Colonic mucosa (tissue), 4 donors: ENCODE measurements at regions not wholly inside any gene's neighbourhood (a gene's known extent, or its start where the extent isn't known, plus 50 kb on each side); places are given as distances from the start of the nearest gene placed in this dataset.

ENCODE experiments used
- DNase-seq: peaks from one replicate; pipeline ENCODE4 v3.0.0-alpha.2; 2020
- H3K27ac ChIP-seq: fragments of 200-600 bp; one replicate; pipeline ENCODE4 v1.8.0; 2021
- H3K27me3 ChIP-seq: fragments of 200-600 bp; one replicate; pipeline ENCODE4 v1.8.0; 2021
- H3K36me3 ChIP-seq: fragments of 200-600 bp; one replicate; pipeline ENCODE4 v1.8.0; 2021
- H3K4me1 ChIP-seq: fragments of 200-600 bp; one replicate; pipeline ENCODE4 v1.8.0; 2021; ENCODE audit warnings: mild to moderate bottlenecking
- H3K4me3 ChIP-seq: fragments of 200-600 bp; one replicate; pipeline ENCODE4 v1.8.0; 2021
- H3K9ac ChIP-seq, 2 donors: one replicate each; pipeline ENCODE4 v1.7.0; 2013; ENCODE audit warnings: control low read depth in 2 of 2, low read depth in 2 of 2, low read length in 2 of 2
- H3K9me3 ChIP-seq: fragments of 200-600 bp; one replicate; pipeline ENCODE4 v1.8.0; 2021
- intact Hi-C: fragments of 100-400 bp; cut with DNase I; formaldehyde crosslinking; loops from one replicate; pipeline ENCODE4 v1.14.1; 2022
- TF ChIP-seq, protein P1 (sequence below): fragments of 200-600 bp; IDR thresholded peaks from one replicate; pipeline ENCODE4 v1.8.0; 2022; ENCODE audit warnings: antibody characterized with exemption, mild to moderate bottlenecking
- donor health status: healthy.
- donor health status: DM: no; HTN: no; CAD: no.
- donor health status: DM: no; HTN: no; CAD: no.

DNA sequence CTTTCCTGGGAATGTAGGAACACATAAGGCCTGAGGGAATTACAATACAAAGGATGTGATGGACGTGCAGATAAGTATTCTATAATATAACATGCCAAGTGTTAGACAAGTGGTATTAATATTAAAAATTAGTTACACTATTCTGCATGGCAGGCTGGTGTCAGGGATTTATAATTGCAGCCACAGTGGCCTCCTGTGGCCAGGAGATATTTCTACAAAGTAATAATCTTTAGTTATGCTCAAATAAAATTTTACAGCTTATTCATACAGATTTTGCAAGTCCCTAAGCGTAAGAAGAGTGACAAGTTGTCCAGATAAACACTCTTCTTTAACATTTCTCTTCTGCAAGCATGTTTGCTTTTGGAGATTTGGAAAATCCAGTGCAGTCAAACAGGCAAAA lies 90.4 kb upstream of the CBLN2 start:
- Histone ChIP-seq H3K4me1 (no peaks in the 10 kb centered on the region), H3K9me3 (no peaks in the 10 kb centered on the region), H3K27ac (no peak overlapping the region), H3K4me3 (no peak overlapping the region), H3K27me3 (no peaks in the 10 kb centered on the region), H3K36me3 (no peaks in the 10 kb centered on the region), H3K9ac (no peak overlapping the region)
- TF ChIP-seq, protein P1, sequence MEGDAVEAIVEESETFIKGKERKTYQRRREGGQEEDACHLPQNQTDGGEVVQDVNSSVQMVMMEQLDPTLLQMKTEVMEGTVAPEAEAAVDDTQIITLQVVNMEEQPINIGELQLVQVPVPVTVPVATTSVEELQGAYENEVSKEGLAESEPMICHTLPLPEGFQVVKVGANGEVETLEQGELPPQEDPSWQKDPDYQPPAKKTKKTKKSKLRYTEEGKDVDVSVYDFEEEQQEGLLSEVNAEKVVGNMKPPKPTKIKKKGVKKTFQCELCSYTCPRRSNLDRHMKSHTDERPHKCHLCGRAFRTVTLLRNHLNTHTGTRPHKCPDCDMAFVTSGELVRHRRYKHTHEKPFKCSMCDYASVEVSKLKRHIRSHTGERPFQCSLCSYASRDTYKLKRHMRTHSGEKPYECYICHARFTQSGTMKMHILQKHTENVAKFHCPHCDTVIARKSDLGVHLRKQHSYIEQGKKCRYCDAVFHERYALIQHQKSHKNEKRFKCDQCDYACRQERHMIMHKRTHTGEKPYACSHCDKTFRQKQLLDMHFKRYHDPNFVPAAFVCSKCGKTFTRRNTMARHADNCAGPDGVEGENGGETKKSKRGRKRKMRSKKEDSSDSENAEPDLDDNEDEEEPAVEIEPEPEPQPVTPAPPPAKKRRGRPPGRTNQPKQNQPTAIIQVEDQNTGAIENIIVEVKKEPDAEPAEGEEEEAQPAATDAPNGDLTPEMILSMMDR = no peak
- no peak for DNase-seq
- intact Hi-C loops = no loop called here

DNA sequence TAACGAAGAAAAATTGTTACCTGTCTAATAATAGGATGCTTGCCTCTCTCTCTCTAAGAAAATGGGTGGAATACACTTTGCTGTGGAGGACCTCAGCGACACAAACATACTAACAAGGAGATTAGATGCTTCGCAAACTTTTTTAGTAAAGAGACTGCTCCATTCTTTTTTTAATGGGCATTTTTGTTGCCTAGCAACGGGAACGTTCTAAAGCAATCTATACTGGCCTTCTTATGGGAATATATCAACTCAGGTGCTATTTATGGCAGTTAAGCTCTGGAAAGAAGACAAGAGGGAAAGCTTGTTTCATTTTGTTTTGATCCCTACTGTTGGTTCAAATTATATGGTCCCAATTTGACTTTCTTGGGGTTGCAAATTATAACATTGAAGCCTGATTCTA lies 86.8 kb upstream of the CBLN2 start:
- Histone ChIP-seq H3K27me3 (no peaks in the 10 kb centered on the region), H3K4me3 (no peak overlapping the region), H3K9me3 (no peaks in the 10 kb centered on the region), H3K9ac (no peak overlapping the region), H3K36me3 (no peaks in the 10 kb centered on the region), H3K4me1 (no peaks in the 10 kb centered on the region), H3K27ac (no peak overlapping the region)
- intact Hi-C loops = no loop called here
- TF ChIP-seq, protein P1 = no peak
- no peak for DNase-seq

DNA sequence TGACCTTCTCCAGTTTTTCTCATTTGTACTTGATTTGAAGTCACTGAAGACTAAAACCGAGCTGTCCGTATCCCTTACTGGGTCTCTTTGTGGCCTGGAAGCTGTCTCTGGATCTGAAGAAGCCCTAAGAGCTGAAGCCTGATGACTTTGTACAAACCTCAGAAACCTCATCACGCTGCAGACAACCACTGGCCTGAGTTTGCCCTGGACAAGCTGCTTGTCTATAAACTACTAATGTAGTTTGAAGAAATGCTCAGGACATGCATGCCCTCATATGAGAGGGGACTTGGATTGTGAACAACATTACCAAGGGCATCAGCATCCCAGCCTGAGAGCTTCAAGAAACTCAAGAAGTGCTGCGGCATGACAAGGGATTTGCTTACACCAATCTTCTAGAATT lies 79.3 kb upstream of the CBLN2 start:
- Histone ChIP-seq H3K9ac (no peak overlapping the region), H3K36me3 (no peaks in the 10 kb centered on the region), H3K27ac (no peak overlapping the region), H3K4me1 (no peaks in the 10 kb centered on the region), H3K27me3 (no peaks in the 10 kb centered on the region), H3K4me3 (no peak overlapping the region), H3K9me3 (no peaks in the 10 kb centered on the region)
- TF ChIP-seq, protein P1 = no peak
- no peak for DNase-seq
- intact Hi-C loops = no loop called here

DNA sequence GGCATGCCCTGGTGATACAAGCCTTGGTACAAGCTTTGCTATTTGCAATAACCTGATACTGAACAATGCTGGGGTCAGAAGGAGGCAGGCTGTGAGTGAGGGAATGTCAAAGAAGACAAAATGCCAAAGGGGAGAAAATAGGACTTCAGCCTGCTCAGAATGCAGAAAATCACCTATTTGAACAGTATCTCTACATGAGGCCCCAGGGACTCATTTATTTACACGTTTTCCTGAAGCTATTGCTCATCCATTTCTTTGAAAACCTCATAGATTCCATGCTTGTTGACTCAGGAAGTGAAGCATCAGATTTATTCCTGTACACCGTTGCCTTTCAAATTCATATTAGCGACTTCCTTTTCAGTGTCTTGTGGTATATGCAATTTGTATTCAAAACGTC lies 69.4 kb upstream of the CBLN2 start:
- no peaks in the 10 kb centered on the region for H3K36me3 ChIP-seq
- no peak overlapping the region for H3K9ac ChIP-seq
- intact Hi-C loops = no loop called here
- H3K4me1 ChIP-seq = no peaks in the 10 kb centered on the region
- H3K4me3 ChIP-seq = no peak overlapping the region
- no peak overlapping the region for H3K27ac ChIP-seq
- H3K9me3 ChIP-seq = no peaks in the 10 kb centered on the region
- DNase-seq = no peak
- H3K27me3 ChIP-seq = no peaks in the 10 kb centered on the region
- TF ChIP-seq, protein P1 = no peak

DNA sequence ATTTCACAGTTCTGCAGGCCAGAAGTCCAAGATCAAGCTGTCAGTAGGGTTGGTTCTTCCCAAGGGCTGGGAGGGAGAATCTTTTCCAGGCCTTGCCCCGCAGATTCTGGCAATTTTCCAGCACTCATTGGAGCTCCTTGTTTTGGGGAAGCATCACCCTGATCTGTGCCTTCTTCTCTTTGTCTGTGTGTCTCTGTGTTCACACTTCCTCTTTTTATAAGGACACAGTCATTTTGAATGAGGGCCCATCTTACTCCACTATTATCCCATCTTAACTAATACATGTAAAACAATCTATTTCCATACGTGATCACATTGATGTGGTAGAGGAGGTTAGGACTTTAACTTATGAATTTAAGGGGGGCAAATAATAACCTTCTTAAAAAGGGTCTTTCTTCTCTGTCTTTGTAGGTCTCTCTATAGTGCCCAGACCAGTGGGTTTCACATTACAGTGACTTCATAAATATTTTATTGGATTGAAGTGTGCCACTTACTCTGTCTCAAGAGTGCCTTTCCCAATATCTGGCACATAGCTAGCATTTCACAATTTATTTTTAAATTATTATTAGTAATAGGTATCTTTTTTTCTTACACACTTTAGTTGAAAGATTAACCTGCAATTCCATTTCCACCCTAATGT lies 68.9 kb upstream of the CBLN2 start:
- Histone ChIP-seq H3K36me3 (no peaks in the 10 kb centered on the region), H3K4me3 (no peak overlapping the region), H3K9ac (no peak overlapping the region), H3K9me3 (no peaks in the 10 kb centered on the region), H3K27ac (no peak overlapping the region), H3K4me1 (no peaks in the 10 kb centered on the region), H3K27me3 (no peaks in the 10 kb centered on the region)
- no peak for DNase-seq
- intact Hi-C loops = no loop called here
- TF ChIP-seq, protein P1 = no peak

DNA sequence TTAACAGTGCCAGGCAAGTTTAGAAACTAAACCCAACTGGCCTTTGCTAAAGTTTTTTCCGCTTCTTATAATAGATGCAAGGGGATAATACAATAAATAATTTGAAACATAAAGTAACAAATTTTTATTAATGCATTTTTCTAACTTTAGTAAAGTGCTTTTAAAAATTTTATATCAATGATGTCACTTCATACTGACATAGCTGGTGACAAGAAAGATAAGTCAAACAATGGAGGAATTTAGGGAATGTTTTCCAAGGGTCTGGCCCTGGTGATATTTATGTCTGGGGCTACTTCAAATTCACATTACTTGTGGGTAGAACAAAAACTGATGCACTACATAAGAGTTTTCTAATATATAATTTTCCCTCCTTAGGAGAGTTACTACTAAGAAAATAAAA lies 61.2 kb upstream of the CBLN2 start:
- no peaks in the 10 kb centered on the region for H3K9me3 ChIP-seq
- H3K27me3 ChIP-seq = no peaks in the 10 kb centered on the region
- intact Hi-C loops = no loop called here
- no peak overlapping the region for H3K4me3 ChIP-seq
- H3K36me3 ChIP-seq = no peaks in the 10 kb centered on the region
- TF ChIP-seq, protein P1 = no peak
- no peak for DNase-seq
- no peak overlapping the region for H3K9ac ChIP-seq
- H3K4me1 ChIP-seq = no peaks in the 10 kb centered on the region
- H3K27ac ChIP-seq = no peak overlapping the region
